ENCODE measurements at regions not wholly inside any gene's neighbourhood (a gene's known extent, or its start where the extent isn't known, plus 50 kb on each side); places are given as distances from the start of the nearest gene placed in this dataset.

GRCh38 chr2:188835821-188836220 lies 138.4 kb upstream of the COL3A1 start:
- peaks cover 16% of the 10 kb centered on the region for H3K9me3 Mint-ChIP-seq
- TF ChIP-seq CTCF (IDR thresholded peaks at IDR 0.05): no peak
- no peaks in the 10 kb centered on the region for H3K4me1 Mint-ChIP-seq
- no peak for DNase-seq
- H3K4me3 Mint-ChIP-seq: no peak overlapping the region
- H3K27ac Mint-ChIP-seq: no peak overlapping the region
- peaks cover 3% of the 10 kb centered on the region for H3K27me3 Mint-ChIP-seq (ENCODE audit: low read depth, poor library complexity)
- H3K36me3 Mint-ChIP-seq (ENCODE audit: low read depth): no peaks in the 10 kb centered on the region

- Mint-ChIP-seq H3K36me3 (ENCODE audit: low read depth) (no peaks in the 10 kb centered on the region), H3K4me1 (no peaks in the 10 kb centered on the region), H3K4me3 (no peak overlapping the region), H3K27ac (no peak overlapping the region), H3K9me3 (no peaks in the 10 kb centered on the region), H3K27me3 (ENCODE audit: low read depth, poor library complexity) (no peaks in the 10 kb centered on the region)
- DNase-seq: no peak
- TF ChIP-seq CTCF (IDR thresholded peaks at IDR 0.05): no peak
These were observed 128.5 kb upstream of the COL3A1 start for GRCh38 chr2:188845692-188846091.

GRCh38 chr2:188848887-188849435 lies 125.2 kb upstream of the COL3A1 start:
- Mint-ChIP-seq H3K4me3 (no peak overlapping the region), H3K36me3 (ENCODE audit: low read depth) (no peaks in the 10 kb centered on the region), H3K27ac (no peak overlapping the region), H3K9me3 (no peaks in the 10 kb centered on the region), H3K27me3 (ENCODE audit: low read depth, poor library complexity) (no peaks in the 10 kb centered on the region), H3K4me1 (no peaks in the 10 kb centered on the region)
- no peak for DNase-seq
- no peak for TF ChIP-seq CTCF (IDR thresholded peaks at IDR 0.05)

GRCh38 chr2:188850786-188851185 lies 123.4 kb upstream of the COL3A1 start:
- no peaks in the 10 kb centered on the region for H3K27me3 Mint-ChIP-seq (ENCODE audit: low read depth, poor library complexity)

GRCh38 chr2:188851311-188851710 lies 122.9 kb upstream of the COL3A1 start:
- H3K36me3 Mint-ChIP-seq (ENCODE audit: low read depth): no peaks in the 10 kb centered on the region
- TF ChIP-seq CTCF (IDR thresholded peaks at IDR 0.05): no peak
- H3K4me1 Mint-ChIP-seq: no peaks in the 10 kb centered on the region
- DNase-seq: no peak
- H3K4me3 Mint-ChIP-seq: no peak overlapping the region
- no peak overlapping the region for H3K27ac Mint-ChIP-seq
- no peaks in the 10 kb centered on the region for H3K9me3 Mint-ChIP-seq
- no peaks in the 10 kb centered on the region for H3K27me3 Mint-ChIP-seq (ENCODE audit: low read depth, poor library complexity)

More at GRCh38 chr2:188850786-188851185, 123.4 kb upstream of the COL3A1 start:
- Mint-ChIP-seq H3K4me1 (no peaks in the 10 kb centered on the region), H3K9me3 (no peaks in the 10 kb centered on the region), H3K27ac (no peak overlapping the region), H3K4me3 (no peak overlapping the region), H3K36me3 (ENCODE audit: low read depth) (no peaks in the 10 kb centered on the region)
- no peak for DNase-seq
- no peak for TF ChIP-seq CTCF (IDR thresholded peaks at IDR 0.05)

- no peak for TF ChIP-seq CTCF (IDR thresholded peaks at IDR 0.05)
- Mint-ChIP-seq H3K36me3 (ENCODE audit: low read depth) (no peaks in the 10 kb centered on the region), H3K27ac (no peak overlapping the region)
These were observed 122.3 kb upstream of the COL3A1 start for GRCh38 chr2:188851826-188852225.

More at GRCh38 chr2:188851826-188852225, 122.3 kb upstream of the COL3A1 start:
- DNase-seq: no peak
- Mint-ChIP-seq H3K9me3 (no peaks in the 10 kb centered on the region), H3K27me3 (ENCODE audit: low read depth, poor library complexity) (no peaks in the 10 kb centered on the region), H3K4me3 (no peak overlapping the region), H3K4me1 (no peaks in the 10 kb centered on the region)

Measured in nephron progenitor cell (in vitro differentiated cells).